Naive B cell (primary cell): ENCODE measurements at regions not wholly inside any gene's neighbourhood (a gene's known extent, or its start where the extent isn't known, plus 50 kb on each side); places are given as distances from the start of the nearest gene placed in this dataset.
"Not testable (repeated sequence)": the region's sequence is repeated elsewhere in the genome, so short reads cannot be mapped to it uniquely, and the experiment has no call there.

Source experiments
- ATAC-seq, 2 donors: fragments of 150-1000 bp; cut with Tn5 transposase; 2 replicates each; pipeline ENCODE4 v1.10.0; 2021; ENCODE audit warnings: low read depth in 2 of 2, mild to moderate bottlenecking in 2 of 2, moderate library complexity in 2 of 2
- DNase-seq: peaks from one replicate; pipeline ENCODE4 v3.0.0; 2022
- H3K27ac Mint-ChIP-seq, 6 donors: one replicate each; pipeline ENCODE4 v1.8.0; 2020 to 2022; ENCODE audit warnings: mild to moderate bottlenecking in 6 of 6, mixed read lengths in 6 of 6, moderate library complexity in 5 of 6, inconsistent platforms in 2 of 6
- H3K27me3 Mint-ChIP-seq, 3 donors: one replicate each; pipeline ENCODE4 v1.8.0; 2021 to 2022; ENCODE audit warnings: mixed read lengths in 3 of 3, mild to moderate bottlenecking in 1 of 3
- H3K36me3 Mint-ChIP-seq, 2 donors: one replicate each; pipeline ENCODE4 v1.8.0; 2020 to 2022; ENCODE audit warnings: mixed read lengths in 2 of 2, inconsistent platforms in 1 of 2, mild to moderate bottlenecking in 1 of 2
- H3K4me1 Mint-ChIP-seq, 3 donors: one replicate each; pipeline ENCODE4 v1.8.0; 2020 to 2022; ENCODE audit warnings: mixed read lengths in 3 of 3, inconsistent platforms in 1 of 3, mild to moderate bottlenecking in 1 of 3, moderate library complexity in 1 of 3
- H3K4me3 Mint-ChIP-seq, 8 donors: one replicate each; pipeline ENCODE4 v1.8.0; 2020 to 2022; ENCODE audit warnings: mild to moderate bottlenecking in 8 of 8, mixed read lengths in 8 of 8, moderate library complexity in 8 of 8, inconsistent platforms in 2 of 8
- H3K9me3 Mint-ChIP-seq, 7 donors: one replicate each; pipeline ENCODE4 v1.8.0; 2020 to 2022; ENCODE audit warnings: mixed read lengths in 7 of 7, mild to moderate bottlenecking in 5 of 7, inconsistent platforms in 2 of 7, moderate library complexity in 1 of 7

DNA sequence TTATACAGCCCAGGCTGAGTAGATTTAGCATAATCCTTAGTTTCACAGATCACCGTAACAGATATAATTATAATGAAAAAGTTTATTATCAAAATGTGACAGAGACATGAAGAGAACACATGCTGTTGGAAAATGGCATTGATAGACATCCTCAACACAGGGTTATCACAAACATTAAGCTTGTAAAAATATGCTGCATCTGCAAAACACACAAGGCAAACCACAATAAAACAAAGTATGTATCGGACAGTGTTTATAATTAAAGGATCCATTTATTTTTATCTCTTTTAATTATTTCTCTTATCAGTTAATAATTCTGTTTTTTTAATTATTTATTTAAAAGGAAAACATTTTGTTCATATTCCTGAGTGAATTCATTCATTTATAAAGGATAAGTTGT lies 829.9 kb upstream of the CDH9 start:
- no peak overlapping the region for H3K4me3 Mint-ChIP-seq
- ATAC-seq = no peak
- H3K4me1 Mint-ChIP-seq = no peaks in the 10 kb centered on the region
- peaks cover 5 to 25% (median 11%) of the 10 kb centered on the region in 7 donors for H3K9me3 Mint-ChIP-seq
- no peak overlapping the region for H3K27ac Mint-ChIP-seq
- H3K27me3 Mint-ChIP-seq = no peaks in the 10 kb centered on the region
- no peaks in the 10 kb centered on the region for H3K36me3 Mint-ChIP-seq
- no peak for DNase-seq

DNA sequence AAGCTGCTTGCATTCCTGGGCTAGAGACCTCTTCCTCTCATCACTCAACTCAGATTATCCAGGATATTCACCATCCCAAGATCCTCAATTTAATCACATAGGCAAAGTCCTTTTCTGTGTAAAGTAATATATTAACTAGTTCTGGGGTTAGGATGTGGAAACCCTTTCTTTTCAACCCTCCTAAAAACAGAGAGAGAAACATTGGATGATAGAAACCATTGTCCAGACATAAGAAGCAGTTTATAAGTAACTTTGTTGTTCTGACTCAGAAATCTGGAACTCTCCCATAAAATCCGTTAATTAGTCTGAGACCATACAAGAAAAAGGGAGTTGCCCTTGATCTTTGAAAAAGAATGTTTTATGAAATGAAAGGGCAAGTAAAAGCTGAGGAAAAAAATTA lies 817.1 kb upstream of the CDH9 start:
- no peak overlapping the region for H3K4me3 Mint-ChIP-seq

DNA sequence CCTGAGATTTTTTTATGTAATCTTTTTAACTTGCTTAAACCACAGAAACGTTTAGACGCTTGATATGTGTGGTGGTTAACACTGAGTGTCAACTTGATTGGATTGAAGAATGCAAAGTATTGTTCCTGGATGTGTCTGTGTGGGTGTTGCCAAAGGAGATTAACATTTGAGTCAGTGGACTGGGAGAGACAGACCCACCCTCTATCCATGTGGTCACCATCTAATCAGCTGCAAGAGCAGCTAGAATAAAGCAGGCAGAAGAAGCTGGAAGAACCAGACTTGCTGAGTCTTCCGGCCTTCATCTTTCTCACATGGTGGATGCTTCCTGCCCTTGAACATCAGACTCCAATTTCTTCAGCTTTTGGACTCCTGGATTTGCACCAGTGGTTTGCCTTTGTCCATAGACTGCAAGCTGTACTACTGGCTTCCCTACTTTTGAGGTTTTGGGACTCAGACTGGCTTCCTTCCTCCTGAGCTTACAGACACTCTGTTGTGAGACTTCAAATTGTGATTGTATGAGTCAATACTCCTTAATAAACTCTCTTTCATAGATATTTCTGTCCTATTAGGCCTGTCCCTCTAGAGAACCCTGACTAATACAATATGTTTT lies 816.0 kb upstream of the CDH9 start:
- peaks cover 2 to 18% (median 6%) of the 10 kb centered on the region in 7 donors for H3K9me3 Mint-ChIP-seq
- ATAC-seq = no peak
- no peaks in the 10 kb centered on the region for H3K27me3 Mint-ChIP-seq
- no peaks in the 10 kb centered on the region for H3K36me3 Mint-ChIP-seq
- H3K4me1 Mint-ChIP-seq = no peaks in the 10 kb centered on the region
- no peak overlapping the region for H3K4me3 Mint-ChIP-seq
- peak overlapping the region in 1 of 6 donors; percentile 51 for H3K27ac Mint-ChIP-seq
- DNase-seq = no peak

More for the DNA sequence above, 817.1 kb upstream of the CDH9 start:
- Mint-ChIP-seq H3K27ac (no peak overlapping the region), H3K4me1 (no peaks in the 10 kb centered on the region), H3K36me3 (no peaks in the 10 kb centered on the region), H3K27me3 (no peaks in the 10 kb centered on the region), H3K9me3 (peaks cover 2 to 20% (median 6%) of the 10 kb centered on the region in 7 donors)
- DNase-seq = no peak
- no peak for ATAC-seq

DNA sequence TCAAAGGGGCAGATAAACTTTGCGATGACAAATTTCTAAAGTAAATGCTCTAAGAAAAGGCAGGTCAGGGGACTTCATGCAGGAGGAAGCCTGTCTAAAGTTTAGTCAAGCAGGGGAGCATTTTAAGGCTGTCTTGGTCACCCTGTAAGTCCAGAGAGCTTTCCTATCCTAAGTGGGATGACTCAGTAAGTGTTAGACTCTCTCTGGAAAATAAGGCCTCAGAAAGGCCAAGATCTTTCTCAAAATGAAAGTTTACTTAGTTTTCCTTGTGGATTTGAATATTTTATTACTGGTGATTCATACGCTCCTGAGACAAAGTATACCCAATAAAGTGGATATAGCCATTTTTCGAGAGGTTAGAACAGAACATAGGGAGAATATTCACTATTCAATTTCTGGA lies 806.9 kb upstream of the CDH9 start:
- Mint-ChIP-seq H3K4me1 (no peaks in the 10 kb centered on the region), H3K27ac (no peak overlapping the region), H3K9me3 (peaks cover 0 to 22% (median 10%) of the 10 kb centered on the region in 7 donors), H3K4me3 (no peak overlapping the region), H3K27me3 (no peaks in the 10 kb centered on the region), H3K36me3 (no peaks in the 10 kb centered on the region)
- DNase-seq (no peak), ATAC-seq (no peak)

DNA sequence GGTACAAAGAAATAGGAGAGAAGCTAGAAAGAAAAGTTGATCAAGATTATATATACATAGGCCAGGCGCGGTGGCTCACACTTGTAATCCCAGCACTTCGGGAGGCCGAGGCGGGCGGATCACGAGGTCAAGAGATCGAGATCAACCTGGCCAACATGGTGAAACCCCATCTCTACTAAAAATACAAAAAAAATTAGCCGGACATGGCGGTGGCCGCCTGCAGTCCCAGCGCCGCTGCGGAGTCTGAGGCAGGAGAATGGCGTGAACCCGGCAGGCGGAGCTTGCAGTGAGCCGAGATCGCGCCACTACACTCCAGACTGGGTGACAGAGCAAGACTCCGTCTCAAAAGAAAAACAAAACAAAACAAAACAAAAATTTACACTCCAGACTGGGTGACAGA lies 798.3 kb upstream of the CDH9 start:
- H3K27ac Mint-ChIP-seq, H3K4me1 Mint-ChIP-seq, ATAC-seq, H3K4me3 Mint-ChIP-seq, H3K27me3 Mint-ChIP-seq, DNase-seq, H3K36me3 Mint-ChIP-seq: not testable (repeated sequence)
- peaks cover 1 to 15% (median 11%) of the 10 kb centered on the region in 7 donors for H3K9me3 Mint-ChIP-seq

DNA sequence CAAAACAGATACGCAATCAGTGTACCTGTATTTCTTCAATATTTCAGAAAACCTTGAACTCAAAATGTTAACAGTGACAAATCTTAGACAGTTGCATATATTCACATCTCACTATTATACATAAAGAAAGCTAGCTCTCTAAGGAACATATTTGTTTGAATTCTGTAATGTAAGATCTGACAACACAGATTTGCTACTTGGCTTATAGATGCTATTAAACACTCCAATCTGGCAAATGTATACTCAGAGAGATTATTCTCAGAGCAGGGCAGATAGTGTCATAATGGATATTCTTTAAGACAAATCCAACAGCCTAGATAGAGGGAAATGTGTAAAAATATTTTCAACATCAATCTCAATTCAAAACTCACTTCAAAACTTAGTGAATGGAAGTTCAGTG lies 794.5 kb upstream of the CDH9 start:
- DNase-seq = no peak
- H3K36me3 Mint-ChIP-seq = no peaks in the 10 kb centered on the region
- ATAC-seq = no peak
- H3K4me1 Mint-ChIP-seq = no peaks in the 10 kb centered on the region
- peaks cover 1 to 15% (median 9%) of the 10 kb centered on the region in 7 donors for H3K9me3 Mint-ChIP-seq
- no peaks in the 10 kb centered on the region for H3K27me3 Mint-ChIP-seq
- no peak overlapping the region for H3K4me3 Mint-ChIP-seq
- H3K27ac Mint-ChIP-seq = no peak overlapping the region

DNA sequence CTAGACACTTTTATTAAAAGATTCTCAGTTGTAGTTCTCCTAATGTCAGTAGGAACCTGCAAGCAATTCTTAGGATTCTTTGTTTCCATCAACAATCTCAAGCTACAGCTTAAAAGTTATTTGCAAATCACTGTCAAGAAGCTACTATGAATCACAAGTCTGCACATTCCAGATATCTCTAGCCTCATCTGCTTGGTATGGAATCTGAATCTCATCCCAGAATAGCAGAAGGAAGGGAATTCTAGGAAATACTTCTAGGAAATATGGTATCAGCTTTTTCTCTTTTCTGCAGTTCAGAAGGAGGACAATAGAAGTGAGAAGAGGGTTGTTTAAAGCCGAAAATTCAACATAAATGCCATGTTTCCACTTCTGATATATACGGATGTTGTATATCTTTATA lies 792.2 kb upstream of the CDH9 start:
- H3K9me3 Mint-ChIP-seq = peaks cover 0 to 9% (median 3%) of the 10 kb centered on the region in 7 donors
- H3K27ac Mint-ChIP-seq = no peak overlapping the region
- no peaks in the 10 kb centered on the region for H3K4me1 Mint-ChIP-seq
- no peak overlapping the region for H3K4me3 Mint-ChIP-seq
- no peak for ATAC-seq
- no peak for DNase-seq
- no peaks in the 10 kb centered on the region for H3K27me3 Mint-ChIP-seq
- no peaks in the 10 kb centered on the region for H3K36me3 Mint-ChIP-seq

DNA sequence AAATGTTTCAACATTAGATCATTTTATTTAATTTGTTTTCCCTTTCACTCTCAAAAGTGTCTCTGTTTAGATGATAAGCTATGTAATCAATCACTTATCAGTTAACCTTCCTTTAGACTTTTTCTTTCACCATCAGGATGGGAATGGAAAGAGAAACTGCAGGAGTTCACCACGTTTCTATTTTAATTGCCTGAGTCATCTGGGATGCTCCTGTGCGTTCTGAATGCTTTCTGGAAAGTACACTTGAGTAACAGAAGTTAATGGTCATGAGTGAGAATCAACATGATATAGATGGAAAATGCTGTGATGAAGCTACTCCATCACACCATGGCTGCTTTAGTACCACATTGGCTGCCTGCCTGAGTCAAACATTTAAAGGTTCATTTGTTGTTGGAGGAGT lies 783.3 kb upstream of the CDH9 start:
- no peak for ATAC-seq
- H3K27ac Mint-ChIP-seq = no peak overlapping the region
- H3K4me1 Mint-ChIP-seq = no peaks in the 10 kb centered on the region

DNA sequence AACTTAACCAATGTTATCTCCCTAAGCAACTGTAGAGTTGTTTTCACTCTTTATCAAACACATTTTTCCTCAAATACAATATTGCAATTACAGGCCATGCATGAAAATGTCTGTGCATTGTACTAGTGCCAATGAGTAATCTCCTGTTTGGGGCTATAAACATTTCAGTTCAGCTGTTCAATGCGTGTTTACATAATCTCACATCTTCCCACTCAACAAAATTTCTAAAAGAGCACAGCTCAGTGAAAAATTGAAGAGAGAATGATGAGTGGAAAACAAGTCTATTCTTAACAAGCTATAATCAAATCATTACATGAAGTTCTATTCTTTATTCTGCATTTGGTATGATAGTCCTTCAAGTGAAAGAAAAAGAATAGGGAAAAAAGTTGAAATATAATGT lies 780.5 kb upstream of the CDH9 start:
- DNase-seq = no peak
- no peak overlapping the region for H3K27ac Mint-ChIP-seq
- H3K4me3 Mint-ChIP-seq = no peak overlapping the region
- H3K36me3 Mint-ChIP-seq = no peaks in the 10 kb centered on the region
- H3K9me3 Mint-ChIP-seq = peaks cover 0 to 13% (median 6%) of the 10 kb centered on the region in 7 donors
- no peaks in the 10 kb centered on the region for H3K4me1 Mint-ChIP-seq
- no peaks in the 10 kb centered on the region for H3K27me3 Mint-ChIP-seq
- ATAC-seq = no peak

More for the DNA sequence above, 783.3 kb upstream of the CDH9 start:
- H3K27me3 Mint-ChIP-seq = no peaks in the 10 kb centered on the region
- H3K9me3 Mint-ChIP-seq = peaks cover 0 to 11% (median 5%) of the 10 kb centered on the region in 7 donors
- no peaks in the 10 kb centered on the region for H3K36me3 Mint-ChIP-seq
- no peak for DNase-seq
- H3K4me3 Mint-ChIP-seq = no peak overlapping the region

DNA sequence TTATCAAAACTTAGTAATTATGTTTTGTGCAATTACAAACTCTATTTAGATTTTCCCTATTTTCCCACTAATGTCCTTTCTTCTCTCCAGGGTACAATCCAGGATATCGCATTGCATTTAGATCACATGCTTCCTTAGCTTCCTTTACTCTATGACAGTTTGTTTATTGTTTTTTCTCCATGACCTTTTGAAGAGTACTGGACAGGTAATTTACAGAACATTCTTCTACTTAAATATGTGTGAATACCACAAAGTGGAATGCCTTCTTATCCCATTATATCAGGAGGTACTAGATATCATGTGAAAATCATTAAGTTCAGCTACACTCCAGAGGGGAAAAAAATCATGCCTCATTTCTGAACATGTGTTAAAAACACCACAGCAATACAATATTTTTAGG lies 776.6 kb upstream of the CDH9 start:
- no peaks in the 10 kb centered on the region for H3K36me3 Mint-ChIP-seq
- no peak for ATAC-seq
- no peaks in the 10 kb centered on the region for H3K4me1 Mint-ChIP-seq
- H3K4me3 Mint-ChIP-seq = no peak overlapping the region
- no peak overlapping the region for H3K27ac Mint-ChIP-seq
- H3K27me3 Mint-ChIP-seq = no peaks in the 10 kb centered on the region
- H3K9me3 Mint-ChIP-seq = peaks cover 0 to 11% (median 3%) of the 10 kb centered on the region in 7 donors
- no peak for DNase-seq

DNA sequence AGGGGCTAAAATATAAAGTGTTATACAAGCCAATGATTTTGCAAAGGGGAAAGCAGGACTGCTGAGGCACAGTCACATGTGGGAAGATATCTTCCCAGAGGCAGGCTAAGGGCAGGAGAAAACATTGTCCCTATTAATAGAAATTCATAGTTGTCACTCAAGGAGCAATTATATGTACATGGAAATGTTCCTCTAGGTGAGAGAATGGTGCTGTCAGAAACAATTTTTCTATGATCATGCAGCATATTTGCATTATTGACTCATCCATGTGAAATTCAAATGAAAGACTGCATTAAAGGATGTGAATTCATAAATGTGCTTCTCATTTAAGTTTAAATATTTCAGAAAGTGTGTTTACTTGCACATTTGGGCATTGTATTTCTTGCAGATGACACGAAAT lies 775.9 kb upstream of the CDH9 start:
- Mint-ChIP-seq H3K4me1 (no peaks in the 10 kb centered on the region), H3K4me3 (no peak overlapping the region), H3K27ac (no peak overlapping the region), H3K9me3 (peaks cover 0 to 14% (median 3%) of the 10 kb centered on the region in 7 donors), H3K27me3 (no peaks in the 10 kb centered on the region), H3K36me3 (no peaks in the 10 kb centered on the region)
- ATAC-seq (no peak), DNase-seq (no peak)

DNA sequence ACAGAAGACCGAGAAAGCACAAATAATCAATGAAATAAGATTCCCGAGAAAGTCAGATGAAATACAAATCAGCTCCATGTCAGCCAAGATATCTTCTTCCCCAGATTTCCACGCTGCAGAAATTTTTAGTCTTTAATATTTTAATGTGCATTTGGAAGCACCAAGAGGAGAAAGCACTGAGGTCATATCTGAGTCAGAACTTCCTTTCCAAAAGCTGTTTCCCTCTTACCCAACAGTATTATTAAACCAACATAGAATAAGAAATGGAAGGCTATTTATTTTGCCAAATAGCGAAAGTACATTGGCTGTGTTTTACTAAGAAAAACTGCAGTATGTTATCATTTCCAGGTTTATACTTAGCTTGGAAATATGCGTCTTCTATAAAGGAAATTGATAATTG lies 772.1 kb upstream of the CDH9 start:
- no peak for DNase-seq
- Mint-ChIP-seq H3K27ac (no peak overlapping the region), H3K4me1 (no peaks in the 10 kb centered on the region), H3K9me3 (peaks cover 0 to 6% (median 4%) of the 10 kb centered on the region in 7 donors), H3K36me3 (no peaks in the 10 kb centered on the region), H3K27me3 (no peaks in the 10 kb centered on the region), H3K4me3 (no peak overlapping the region)
- no peak for ATAC-seq

DNA sequence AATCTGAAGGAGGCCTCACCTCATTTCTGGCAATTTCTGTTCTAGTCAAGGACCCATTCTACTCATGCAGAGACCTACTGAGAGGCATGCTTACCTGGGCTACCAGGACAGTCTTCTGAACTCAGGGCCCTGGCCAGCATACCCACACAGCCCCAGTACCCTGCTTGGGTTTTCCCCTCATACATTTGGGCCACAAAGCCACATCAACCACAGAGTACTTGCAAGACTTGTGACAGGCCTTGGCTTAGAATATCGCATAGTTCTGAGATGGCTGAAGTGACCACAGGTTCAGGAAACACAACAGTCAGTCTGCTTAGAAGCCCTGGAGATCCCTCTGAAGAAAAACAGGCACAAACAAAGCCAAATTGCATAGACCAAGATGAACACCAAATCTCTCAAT lies 758.8 kb upstream of the CDH9 start:
- DNase-seq (no peak), ATAC-seq (no peak)
- Mint-ChIP-seq H3K27me3 (no peaks in the 10 kb centered on the region), H3K4me1 (no peaks in the 10 kb centered on the region), H3K4me3 (no peak overlapping the region), H3K9me3 (peaks cover 3 to 12% (median 5%) of the 10 kb centered on the region in 7 donors), H3K27ac (peak overlapping the region in 1 of 6 donors; percentile 6), H3K36me3 (no peaks in the 10 kb centered on the region)

DNA sequence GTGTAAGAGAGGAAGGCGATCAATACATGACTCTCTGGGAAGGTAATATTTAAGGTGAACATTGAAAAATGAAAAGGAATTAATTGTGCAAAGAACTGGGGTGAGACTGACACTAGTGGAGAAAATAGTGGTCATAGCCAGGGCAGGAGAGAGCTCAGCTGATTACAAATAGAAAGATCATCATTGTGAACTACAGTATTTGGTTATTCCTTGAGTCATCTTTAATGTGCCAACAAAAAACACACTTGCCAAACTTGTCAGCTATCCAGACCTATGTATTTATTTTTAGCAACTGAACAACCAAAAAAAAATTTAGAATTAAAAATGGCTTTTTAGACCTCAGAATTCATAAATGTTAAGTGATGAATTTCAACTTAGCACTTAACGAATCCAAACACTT lies 749.8 kb upstream of the CDH9 start:
- H3K36me3 Mint-ChIP-seq = no peaks in the 10 kb centered on the region
- peaks cover 0 to 6% (median 0%) of the 10 kb centered on the region in 7 donors for H3K9me3 Mint-ChIP-seq
- no peak overlapping the region for H3K4me3 Mint-ChIP-seq
- no peaks in the 10 kb centered on the region for H3K4me1 Mint-ChIP-seq
- H3K27me3 Mint-ChIP-seq = no peaks in the 10 kb centered on the region
- no peak overlapping the region for H3K27ac Mint-ChIP-seq
- DNase-seq (no peak), ATAC-seq (no peak)

DNA sequence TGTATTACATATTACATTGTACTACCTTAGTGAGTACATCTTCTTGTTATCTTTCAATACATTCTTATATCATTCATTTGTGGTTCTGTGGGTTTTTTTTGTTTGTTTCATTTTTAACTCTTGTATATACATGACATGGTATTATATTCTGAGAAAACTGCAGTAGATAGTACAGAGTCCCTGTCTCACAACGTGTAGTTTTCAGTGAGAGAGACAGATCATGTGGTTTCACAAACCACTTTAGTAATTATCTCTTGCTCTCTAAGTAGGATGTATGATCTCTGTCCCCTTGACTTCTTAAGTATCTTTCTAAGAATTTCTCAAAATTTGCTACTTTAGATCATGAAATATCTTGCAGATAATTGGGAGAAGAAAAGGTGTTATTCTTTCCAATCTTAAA lies 745.9 kb upstream of the CDH9 start:
- Mint-ChIP-seq H3K36me3 (no peaks in the 10 kb centered on the region), H3K4me3 (no peak overlapping the region), H3K9me3 (peaks cover 0 to 5% (median 0%) of the 10 kb centered on the region in 7 donors), H3K27ac (peak overlapping the region in 1 of 6 donors; percentile 13), H3K4me1 (no peaks in the 10 kb centered on the region), H3K27me3 (no peaks in the 10 kb centered on the region)
- ATAC-seq (no peak), DNase-seq (no peak)
